HG03139 (cell line): ENCODE measurements at regions not wholly inside any gene's neighbourhood (a gene's known extent, or its start where the extent isn't known, plus 50 kb on each side); places are given as distances from the start of the nearest gene placed in this dataset.

ENCODE experiments used
- ATAC-seq: cut with Tn5 transposase; IDR thresholded peaks from one replicate; pipeline ENCODE4 v1.9.1; 2021; ENCODE audit not compliant: unreplicated experiment

DNA sequence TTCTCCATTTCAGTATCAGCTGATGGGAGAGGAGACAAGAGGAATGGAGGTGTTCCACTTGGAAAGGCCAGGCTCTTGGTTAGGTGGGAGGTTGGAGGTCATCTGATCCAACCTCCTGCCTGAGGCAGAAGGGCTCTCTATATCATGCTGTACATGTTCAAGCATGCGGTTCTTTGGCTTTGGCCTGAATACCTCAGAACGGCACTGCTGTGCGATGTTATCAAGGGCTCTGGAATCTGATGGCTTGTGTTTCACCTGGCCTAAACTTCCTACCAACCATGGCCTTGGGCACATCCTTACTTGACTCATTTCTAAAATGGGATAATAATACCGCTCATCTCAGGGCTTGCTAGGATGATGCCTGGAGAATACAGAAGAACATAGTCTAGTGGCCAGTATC lies 90.1 kb upstream of the FAM169A start:
- no peak for ATAC-seq

DNA sequence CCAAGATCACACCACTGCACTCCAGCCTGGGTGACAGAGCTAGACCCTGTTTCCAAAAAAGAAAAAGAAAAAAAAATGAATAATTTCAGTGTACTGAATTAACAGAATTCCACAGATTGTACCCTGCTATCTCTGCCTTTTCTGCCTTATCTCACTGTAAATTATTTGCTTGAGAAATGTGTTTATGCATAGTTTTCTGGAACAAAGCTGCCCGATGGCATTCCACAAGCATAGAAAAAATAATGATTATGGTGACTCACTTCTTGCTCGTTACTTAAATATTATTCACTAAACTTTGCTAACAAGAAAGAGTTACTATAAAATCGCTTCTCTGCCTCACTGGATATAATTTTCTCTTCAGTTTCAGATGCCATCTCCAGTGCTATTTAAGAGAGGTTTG lies 88.7 kb upstream of the FAM169A start:
- ATAC-seq, result no peak

DNA sequence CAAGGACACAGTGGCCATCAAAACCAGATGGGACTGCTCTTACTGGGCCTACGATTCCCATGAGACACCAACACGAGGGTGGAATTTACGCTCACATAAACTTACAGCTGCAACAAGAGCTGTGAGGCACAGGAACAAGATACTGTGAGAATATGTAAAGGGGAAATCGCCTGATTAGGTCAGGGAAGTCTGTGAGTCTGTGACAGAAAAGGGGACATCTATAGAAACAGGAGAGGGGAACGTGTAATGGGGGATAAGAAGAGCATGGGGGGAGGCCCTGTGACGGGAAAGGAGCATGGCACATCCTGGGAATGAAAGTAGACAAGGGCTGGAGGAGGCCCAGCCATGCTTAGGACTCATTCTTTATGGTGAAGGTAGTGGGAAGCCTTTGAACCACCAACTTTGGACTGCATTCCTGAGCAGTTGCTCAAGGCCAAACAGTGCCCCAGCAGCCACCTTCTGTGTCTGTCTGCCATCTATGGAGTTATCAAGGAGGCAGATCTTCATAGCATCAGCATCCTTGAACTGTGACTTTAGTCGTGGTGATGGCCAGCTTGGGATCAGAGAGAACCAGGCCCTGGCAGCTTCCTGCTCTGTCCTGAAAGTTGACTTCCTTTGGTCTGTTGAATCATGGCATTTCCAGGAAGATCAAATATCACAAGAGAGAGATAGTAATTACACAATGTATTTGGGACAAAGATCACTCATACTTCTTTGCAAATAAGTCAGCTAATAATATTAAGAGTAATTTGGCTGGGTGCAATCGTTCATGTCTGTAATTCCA lies 87.9 kb upstream of the FAM169A start:
- ATAC-seq, result peak; percentile 65

DNA sequence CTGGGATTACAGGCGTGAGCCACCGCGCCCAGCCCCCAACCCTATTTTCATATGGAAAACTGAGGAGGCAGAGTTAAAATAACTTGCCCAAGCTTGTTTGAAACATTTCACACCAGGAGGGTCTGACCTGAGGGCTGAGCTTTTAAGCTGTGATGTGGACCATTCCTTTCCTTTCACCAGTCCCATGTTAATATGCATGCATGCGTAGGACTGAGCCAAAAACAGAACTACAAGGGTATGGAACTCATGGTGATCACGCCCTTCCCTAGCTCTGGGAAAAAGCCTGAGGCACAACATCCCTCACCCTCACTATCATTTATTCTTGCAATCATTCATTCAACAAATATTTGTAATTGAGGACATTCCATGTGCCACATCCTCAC lies 87.4 kb upstream of the FAM169A start:
- no peak for ATAC-seq

DNA sequence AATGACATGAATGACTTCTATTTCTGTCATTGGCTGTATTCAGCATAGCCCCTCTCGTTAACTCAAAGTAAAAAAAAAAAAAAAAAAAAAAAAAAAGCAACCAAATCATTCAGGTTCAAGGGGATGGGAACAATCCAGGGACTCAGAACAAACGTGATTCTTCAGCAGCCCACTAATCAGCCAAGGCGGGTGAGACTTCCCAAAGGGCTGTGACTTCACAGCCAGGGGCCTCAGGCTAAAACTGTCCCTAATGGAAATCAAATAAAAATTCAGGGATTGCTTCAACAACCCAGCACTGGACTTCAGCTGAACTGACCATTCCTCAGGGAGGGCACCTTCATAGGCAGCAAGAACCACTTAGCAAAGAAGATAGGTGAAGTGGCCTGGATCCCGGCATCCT lies 86.2 kb upstream of the FAM169A start:
- no peak for ATAC-seq

DNA sequence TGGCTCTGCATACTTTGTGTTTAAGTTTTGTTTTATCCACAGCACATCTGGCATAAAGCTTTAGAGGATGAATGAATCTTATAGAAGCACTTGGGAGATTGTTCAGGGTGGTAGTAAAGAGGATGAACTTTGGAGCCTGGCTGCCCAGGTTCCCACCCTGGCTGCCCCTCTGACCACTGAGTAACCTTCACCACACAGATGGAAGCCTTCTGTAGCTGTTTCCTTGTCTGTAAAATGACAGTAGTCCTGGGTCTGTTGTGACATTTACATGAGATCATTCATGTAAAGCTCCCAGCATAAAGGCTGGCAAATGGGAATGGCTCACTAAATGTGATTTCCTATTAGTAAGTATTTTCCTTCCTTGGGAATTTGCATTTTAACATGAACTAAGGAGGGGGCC lies 85.7 kb upstream of the FAM169A start:
- ATAC-seq, result no peak

DNA sequence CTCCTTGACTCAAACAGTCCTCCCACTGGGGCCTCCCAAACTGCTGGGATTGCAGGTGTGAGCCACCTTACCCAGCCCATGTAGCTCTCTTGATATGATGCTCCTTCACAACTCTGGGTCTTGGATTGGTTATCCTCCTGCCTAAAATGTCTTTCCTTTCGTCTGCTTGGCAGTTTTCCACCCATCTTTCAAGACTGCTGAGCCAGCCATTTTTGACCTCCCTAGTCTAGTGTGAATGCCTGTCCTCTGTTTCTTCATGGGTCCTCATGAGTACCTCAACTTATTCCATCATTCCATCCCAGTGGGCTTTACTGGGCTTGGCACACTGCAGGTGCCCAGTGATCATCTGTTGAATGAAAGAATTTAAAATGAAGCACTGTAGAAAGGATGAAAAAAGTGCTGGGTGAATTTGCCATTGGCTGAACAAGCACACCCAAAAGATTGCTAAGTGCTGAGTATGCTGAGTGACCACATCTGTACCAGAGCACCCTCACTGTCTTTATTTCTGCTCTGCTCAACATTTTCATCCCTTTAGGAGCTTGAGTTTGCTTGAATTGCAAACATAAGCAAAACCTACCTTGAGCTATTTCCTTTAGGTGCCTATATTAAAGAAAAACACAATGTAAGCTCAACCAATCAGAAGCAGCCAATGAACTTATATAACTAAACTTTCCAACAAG lies 84.8 kb upstream of the FAM169A start:
- ATAC-seq, result no peak

DNA sequence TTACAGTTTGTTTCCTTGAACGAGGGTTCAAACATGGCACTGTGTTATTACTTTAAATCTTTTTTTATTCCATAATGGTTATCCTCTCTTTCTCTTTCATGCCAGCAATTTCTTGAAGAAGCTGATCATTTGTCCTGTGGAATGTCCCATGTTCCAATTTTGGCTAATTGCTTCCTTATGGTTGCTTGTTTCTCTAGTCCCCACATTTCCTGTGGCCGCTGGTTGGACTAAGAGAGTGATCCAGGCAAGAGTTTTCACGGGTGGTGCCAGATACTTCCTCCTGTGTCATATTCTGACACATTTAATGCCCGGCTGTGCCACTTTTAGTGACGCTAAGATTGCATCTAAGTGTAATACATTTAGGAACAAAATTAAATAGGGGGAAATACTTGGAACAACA lies 83.8 kb upstream of the FAM169A start:
- ATAC-seq, result no peak

DNA sequence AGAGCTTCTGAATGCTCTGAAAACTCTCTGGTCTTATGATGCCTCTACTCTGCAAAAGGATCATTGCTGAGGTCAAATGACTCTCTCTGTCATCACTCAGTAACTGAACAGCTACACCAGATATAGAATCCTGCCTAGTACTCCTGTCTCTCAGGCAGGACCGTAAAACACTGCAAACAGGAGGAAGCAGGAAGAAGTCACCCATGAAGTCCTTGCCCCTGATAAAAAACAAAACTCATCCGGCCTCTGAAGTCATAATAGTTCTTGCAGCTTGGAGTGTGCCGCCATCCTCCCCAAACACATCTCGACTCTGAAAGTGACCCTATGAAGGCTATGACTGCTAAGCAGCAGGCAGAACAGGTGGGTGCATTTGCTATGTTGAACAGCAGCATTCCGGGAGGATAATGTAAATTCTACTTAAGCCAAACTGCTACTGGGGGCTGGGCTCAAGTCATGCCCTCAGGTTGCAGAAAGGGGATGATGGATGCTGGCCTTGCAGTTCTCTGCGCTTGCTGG lies 81.9 kb upstream of the FAM169A start:
- no peak for ATAC-seq

GRCh38 chr5:74946471-74946870 lies 80.3 kb upstream of the FAM169A start:
- no peak for ATAC-seq

- ATAC-seq, result no peak
Measured at GRCh38 chr5:74945561-74946165, 79.5 kb upstream of the FAM169A start.

- ATAC-seq, result no peak
Measured at GRCh38 chr5:74943905-74944304, 77.7 kb upstream of the FAM169A start.

DNA sequence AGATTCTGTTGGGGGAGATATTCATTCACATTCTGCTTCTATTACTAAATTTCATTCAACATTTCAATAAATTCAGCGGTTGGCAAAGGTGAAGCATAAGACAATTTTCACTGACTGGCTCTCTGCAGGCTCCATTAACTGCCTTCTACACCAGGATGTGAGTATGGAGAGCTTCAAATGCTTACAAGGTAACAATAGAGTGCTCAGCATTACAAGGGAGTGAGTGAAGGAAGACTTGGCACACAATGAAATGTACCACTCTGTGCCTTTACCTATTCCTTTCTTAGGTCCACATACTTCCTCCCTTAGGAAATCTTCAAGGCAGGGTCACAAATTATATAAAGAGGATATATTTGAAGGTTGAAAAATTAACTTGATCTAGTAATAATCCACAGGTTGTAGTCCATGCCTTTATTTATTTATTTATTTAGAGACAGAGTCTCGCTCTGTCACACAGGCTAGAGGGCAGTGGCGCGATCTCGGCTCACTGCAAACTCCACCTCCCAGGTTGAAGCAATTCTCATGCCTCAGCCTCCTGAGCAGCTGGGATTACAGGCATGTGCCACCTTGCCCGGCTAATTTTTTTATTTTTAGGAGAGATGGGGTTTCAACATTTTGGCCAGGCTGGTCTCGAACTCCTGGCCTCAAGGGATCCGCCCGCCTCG lies 76.6 kb upstream of the FAM169A start:
- ATAC-seq, result no peak

DNA sequence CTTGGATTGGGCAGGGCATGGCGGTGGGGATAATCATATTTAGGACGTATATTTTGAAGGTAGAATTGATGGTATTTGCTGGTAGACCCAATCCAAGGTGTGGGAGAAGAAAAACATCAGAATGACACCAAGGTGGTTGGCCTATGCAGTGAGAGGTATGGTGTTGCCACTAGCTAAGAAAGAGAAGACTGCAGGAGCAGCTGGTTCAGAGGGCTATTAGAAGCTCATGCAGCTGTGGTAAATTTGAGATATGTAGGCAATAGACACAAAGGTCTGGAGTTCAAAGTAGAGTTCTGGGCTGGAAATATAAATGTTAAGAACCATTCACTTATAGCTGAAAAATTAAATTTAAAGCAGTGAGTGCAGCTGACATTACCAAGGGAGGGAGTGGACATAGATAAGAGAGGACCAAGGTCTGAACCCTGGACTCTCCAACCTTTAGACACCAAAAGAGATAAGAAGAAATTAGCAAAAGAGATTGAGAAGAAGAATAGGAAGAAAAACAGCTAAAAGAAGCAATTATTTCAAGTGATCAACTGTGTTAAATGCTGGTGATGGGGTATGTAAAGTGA lies 74.7 kb upstream of the FAM169A start:
- no peak for ATAC-seq

GRCh38 chr5:74938250-74938933 lies 72.2 kb upstream of the FAM169A start:
- no peak for ATAC-seq

- no peak for ATAC-seq
Measured at GRCh38 chr5:74935752-74936091, 69.5 kb upstream of the FAM169A start.

- no peak for ATAC-seq
Measured at GRCh38 chr5:74934949-74935751, 69.0 kb upstream of the FAM169A start.

DNA sequence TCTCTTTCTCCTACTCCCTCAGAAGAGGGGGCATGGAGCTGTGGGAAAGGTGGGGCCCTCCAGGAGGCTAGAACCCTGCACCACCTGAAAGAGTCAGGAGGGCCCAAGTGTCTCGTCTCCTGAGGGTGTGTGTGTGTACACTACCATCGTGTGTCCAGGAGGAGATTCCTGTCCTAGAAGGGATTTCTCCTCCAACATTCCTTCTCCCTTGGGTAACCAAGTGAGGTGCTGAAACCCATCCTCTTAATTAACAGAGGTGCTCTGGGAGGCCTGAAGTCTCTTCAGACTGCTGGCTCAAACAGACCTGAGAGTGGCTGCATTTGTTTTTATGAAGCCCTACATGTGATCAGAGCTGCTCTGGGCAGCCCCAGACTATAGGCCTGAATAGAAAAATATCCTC lies 61.1 kb upstream of the FAM169A start:
- no peak for ATAC-seq

- no peak for ATAC-seq
Measured at GRCh38 chr5:74919487-74919886, 53.3 kb upstream of the FAM169A start.

- ATAC-seq, result no peak
Measured at GRCh38 chr5:74919041-74919440, 52.9 kb upstream of the FAM169A start.
